ENCODE measurements at regions not wholly inside any gene's neighbourhood (a gene's known extent, or its start where the extent isn't known, plus 50 kb on each side); places are given as distances from the start of the nearest gene placed in this dataset.

GRCh38 chr3:59578129-59578528 is 528.3 kb upstream of the CFAP20DC start:
- DNase-seq = no peak

GRCh38 chr3:59576606-59577005 is 526.8 kb upstream of the CFAP20DC start:
- no peak for DNase-seq

- DNase-seq = peak; percentile 29
Measured at GRCh38 chr3:59575113-59576001, 525.5 kb upstream of the CFAP20DC start.

- DNase-seq = no peak
Measured at GRCh38 chr3:59573911-59574310, 524.1 kb upstream of the CFAP20DC start.

GRCh38 chr3:59572106-59572505 is 522.3 kb upstream of the CFAP20DC start:
- DNase-seq = no peak

- DNase-seq = no peak
Measured at GRCh38 chr3:59570806-59571205, 521.0 kb upstream of the CFAP20DC start.

- DNase-seq = no peak
Measured at GRCh38 chr3:59567661-59568060, 517.8 kb upstream of the CFAP20DC start.

GRCh38 chr3:59566481-59566975 is 516.7 kb upstream of the CFAP20DC start:
- no peak for DNase-seq

- no peak for DNase-seq
Measured at GRCh38 chr3:59565125-59565524, 515.3 kb upstream of the CFAP20DC start.

GRCh38 chr3:59563966-59564365 is 514.1 kb upstream of the CFAP20DC start:
- DNase-seq = no peak

- no peak for DNase-seq
Measured at GRCh38 chr3:59563072-59563605, 513.3 kb upstream of the CFAP20DC start.

- DNase-seq = no peak
Measured at GRCh38 chr3:59559721-59560435, 510.1 kb upstream of the CFAP20DC start.

GRCh38 chr3:59558906-59559720 is 509.3 kb upstream of the CFAP20DC start:
- no peak for DNase-seq

GRCh38 chr3:59555593-59556315 is 505.9 kb upstream of the CFAP20DC start:
- no peak for DNase-seq

GRCh38 chr3:59553076-59553475 is 503.3 kb upstream of the CFAP20DC start:
- no peak for DNase-seq

GRCh38 chr3:59551834-59552233 is 502.0 kb upstream of the CFAP20DC start:
- no peak for DNase-seq

- no peak for DNase-seq
Measured at GRCh38 chr3:59549962-59550361, 500.1 kb upstream of the CFAP20DC start.

- DNase-seq = no peak
Measured at GRCh38 chr3:59547874-59548273, 498.0 kb upstream of the CFAP20DC start.

GRCh38 chr3:59546522-59546921 is 496.7 kb upstream of the CFAP20DC start:
- DNase-seq = no peak

- DNase-seq = no peak
Measured at GRCh38 chr3:59545374-59545773, 495.5 kb upstream of the CFAP20DC start.

- DNase-seq = no peak
Measured at GRCh38 chr3:59542276-59542675, 492.5 kb upstream of the CFAP20DC start.

GRCh38 chr3:59540696-59541095 is 490.9 kb upstream of the CFAP20DC start:
- no peak for DNase-seq

Data from NCI-H510A (cell line).